Neural cell (in vitro differentiated cells): ENCODE measurements at regions not wholly inside any gene's neighbourhood (a gene's known extent, or its start where the extent isn't known, plus 50 kb on each side); places are given as distances from the start of the nearest gene placed in this dataset.

ENCODE experiments used
- CTCF ChIP-seq: fragments of 450-650 bp; IDR thresholded peaks from 2 replicates; pipeline ENCODE4 v1.5.1; 2014; ENCODE audit warnings: antibody characterized with exemption, mild to moderate bottlenecking, moderate library complexity; ENCODE audit not compliant: poor library complexity, severe bottlenecking
- EP300 ChIP-seq: fragments of 450-650 bp; conservative IDR thresholded peaks from 2 replicates; pipeline ENCODE4 v1.6.1; 2014; ENCODE audit warnings: antibody characterized with exemption, mild to moderate bottlenecking, moderate library complexity; ENCODE audit not compliant: poor library complexity, severe bottlenecking
- EZH2 ChIP-seq: fragments of 200-600, 300-800 bp; shearing (Covaris generic), sonication (generic); IDR thresholded peaks from 2 replicates; pipeline ENCODE4 v1.6.1; 2014; ENCODE audit warnings: antibody characterized with exemption, low read length, borderline replicate concordance, mild to moderate bottlenecking; ENCODE audit not compliant: insufficient read depth, poor library complexity, severe bottlenecking
- POLR2AphosphoS5 ChIP-seq: IDR thresholded peaks from 2 replicates; pipeline ENCODE4 v1.6.1; 2012
- RAD21 ChIP-seq: fragments of 450-650 bp; conservative IDR thresholded peaks from 2 replicates; pipeline ENCODE4 v1.6.1; 2014; ENCODE audit warnings: antibody characterized with exemption, mild to moderate bottlenecking, moderate library complexity
- REST ChIP-seq: IDR thresholded peaks from 2 replicates; pipeline ENCODE4 v1.6.1; 2012; ENCODE audit warnings: borderline replicate concordance
- TAF1 ChIP-seq: IDR thresholded peaks from 2 replicates; pipeline ENCODE4 v1.6.1; 2012; ENCODE audit warnings: low read depth

GRCh38 chr10:33621101-33621500 is 286.6 kb upstream of the NRP1 start:
- TF ChIP-seq EP300: no peak
- TF ChIP-seq CTCF: no peak
- no peak for TF ChIP-seq TAF1
- TF ChIP-seq POLR2AphosphoS5: no peak
- TF ChIP-seq REST: no peak
- TF ChIP-seq EZH2: no peak
- TF ChIP-seq RAD21: no peak
